ENCODE measurements at regions not wholly inside any gene's neighbourhood (a gene's known extent, or its start where the extent isn't known, plus 50 kb on each side); places are given as distances from the start of the nearest gene placed in this dataset.

DNA sequence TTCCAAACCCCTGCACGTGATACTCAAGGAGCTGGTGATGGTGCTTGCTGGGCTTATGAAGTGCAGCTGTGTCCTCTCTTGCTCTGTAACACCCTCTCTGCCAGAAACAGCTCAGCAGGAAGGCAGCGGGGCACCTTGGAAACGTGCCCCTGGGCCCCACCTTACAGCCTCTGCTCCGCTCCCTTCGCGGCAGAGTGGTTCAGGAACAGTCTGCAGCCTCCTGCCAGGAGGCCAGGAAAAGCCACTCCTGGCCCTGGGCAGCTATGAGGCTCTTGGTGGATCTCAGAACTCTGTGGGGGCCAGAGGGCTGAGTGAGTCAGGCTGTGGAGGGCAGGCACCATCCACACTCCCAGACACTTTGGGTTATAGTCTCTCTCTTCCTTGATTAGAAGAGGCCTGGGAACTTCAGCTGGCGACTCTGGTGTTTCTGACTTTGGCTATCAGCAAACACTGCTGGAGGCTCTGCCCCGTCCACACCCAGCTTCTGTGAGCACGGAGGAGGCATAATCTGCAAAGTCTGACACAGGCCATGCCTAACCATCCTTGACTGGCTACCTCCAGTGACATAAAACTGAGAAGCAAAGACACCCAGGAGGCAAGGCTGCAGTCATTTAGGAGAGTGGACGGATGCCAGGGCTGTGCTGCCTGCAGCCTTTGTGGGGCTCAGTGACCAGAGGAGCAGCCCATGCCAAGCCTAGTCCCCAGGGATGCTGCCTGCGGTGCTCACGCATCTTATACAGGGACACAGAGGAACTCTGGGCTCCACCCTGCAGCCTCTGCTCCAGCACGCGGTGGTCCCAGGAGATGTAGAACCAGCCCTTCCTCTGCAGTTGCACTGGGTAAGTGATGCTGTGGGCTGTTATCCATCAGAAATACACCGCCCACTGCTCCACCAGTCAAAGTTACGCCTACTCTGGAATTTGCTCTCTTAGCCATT is 65.3 kb downstream of the METRNL start:
- no peak for DNase-seq (ENCODE audit: low spot score)

GRCh38 chr17:83145358-83145738 is 65.9 kb downstream of the METRNL start:
- DNase-seq (ENCODE audit: low spot score): no peak

DNA sequence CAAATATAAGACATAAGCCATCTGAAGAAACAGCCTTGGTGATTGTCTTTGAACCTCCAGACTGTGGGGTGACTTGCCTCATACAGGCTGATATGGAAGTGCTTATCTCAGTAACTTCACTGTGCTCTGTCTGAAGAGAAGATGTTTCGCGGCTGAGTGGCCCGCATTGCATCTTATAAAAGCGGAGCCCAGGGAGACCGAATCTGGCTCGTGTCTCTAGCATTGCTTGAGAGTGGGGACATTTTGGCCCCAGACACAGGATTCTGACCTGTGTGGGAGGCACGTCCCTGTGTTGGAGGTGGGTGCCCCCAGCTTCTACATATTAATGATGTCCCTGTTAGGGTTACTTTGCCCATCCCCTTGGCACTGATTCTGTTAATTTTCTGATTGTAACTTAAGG is 66.4 kb downstream of the METRNL start:
- no peak for DNase-seq (ENCODE audit: low spot score)

GRCh38 chr17:83146347-83146746 is 66.9 kb downstream of the METRNL start:
- no peak for DNase-seq (ENCODE audit: low spot score)

DNA sequence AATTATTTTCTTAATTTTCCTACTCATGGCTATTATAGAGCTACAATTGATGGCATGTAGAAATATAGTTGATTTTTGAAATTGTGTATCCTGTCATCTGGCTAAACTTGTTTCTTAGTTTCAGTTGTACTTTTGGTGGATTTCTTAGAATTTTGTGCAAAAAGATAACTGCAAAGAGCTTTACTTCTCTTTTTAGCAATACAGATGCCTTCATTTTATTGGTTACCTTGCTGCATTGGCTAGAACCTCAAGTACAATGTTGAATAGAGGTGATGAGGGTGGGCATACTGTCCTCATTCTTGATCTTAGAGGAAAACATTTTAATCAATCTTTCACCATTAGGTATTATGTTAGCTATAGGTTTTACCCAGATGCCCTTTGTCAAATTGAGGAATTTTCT is 67.9 kb downstream of the METRNL start:
- DNase-seq (ENCODE audit: low spot score): no peak

DNA sequence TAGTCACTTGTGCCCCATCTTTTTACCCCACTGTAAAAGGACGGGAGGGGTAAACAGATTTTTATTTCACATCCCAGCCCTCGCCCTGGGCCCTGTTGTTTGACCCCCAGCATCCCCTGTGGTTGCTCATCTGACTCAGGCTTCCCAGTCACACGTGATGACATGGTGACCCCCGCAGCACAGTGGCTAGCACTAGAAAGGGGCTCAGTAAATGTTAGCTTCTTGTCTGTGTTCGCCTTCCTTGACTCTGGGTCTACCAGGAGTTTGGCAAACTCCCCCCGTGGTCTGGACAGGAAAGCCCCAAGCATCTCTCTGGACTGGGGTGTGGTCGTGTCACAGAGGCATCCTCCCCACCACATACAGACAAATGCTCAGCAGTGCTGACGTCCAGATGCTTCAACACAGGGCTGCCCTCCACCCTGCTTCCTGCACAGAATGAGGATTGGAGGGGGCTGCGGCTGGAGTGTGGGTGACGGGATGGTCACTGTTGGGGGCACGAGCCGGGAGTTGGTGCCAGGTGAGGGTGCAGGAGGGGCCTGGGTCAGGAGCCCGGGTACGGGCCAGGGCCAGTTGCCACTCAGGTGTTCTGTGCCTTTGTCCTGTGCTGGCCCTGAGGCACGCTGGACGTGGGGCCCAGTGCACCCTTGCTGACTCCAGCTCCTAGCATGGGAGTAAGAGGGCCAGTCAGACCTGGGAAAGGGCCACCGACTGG is 69.1 kb downstream of the METRNL start:
- DNase-seq (ENCODE audit: low spot score): no peak

- DNase-seq (ENCODE audit: low spot score): no peak
Observed at GRCh38 chr17:83149029-83149725, 69.8 kb downstream of the METRNL start.

DNA sequence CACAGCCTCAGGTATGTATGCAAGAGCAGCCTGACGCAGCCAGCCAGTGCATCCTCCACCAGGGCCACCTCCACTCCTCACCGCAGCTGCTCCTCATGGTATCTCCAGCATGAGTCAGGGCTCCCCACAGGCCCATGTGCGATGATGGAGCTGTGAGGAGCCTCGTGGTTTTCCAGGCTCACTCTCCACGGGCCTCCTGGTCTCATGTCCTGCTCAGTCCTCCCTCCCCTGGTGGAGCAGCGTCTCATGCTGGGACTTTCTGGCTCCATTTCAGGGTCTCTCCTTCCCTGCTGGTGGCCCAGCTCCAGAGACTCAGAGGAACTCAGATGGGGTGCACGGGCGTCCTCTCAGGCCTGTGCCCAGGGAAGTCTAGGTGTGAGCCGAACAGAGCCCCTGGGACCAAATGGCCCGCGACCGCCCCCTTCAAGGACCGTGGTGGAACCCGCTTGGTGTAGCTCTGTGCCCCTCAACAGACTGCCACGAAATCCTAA is 70.4 kb downstream of the METRNL start:
- DNase-seq (ENCODE audit: low spot score): no peak

- DNase-seq (ENCODE audit: low spot score): no peak
Observed at GRCh38 chr17:83150369-83151055, 71.1 kb downstream of the METRNL start.

GRCh38 chr17:83151056-83151441 is 71.6 kb downstream of the METRNL start:
- DNase-seq (ENCODE audit: low spot score): no peak

- DNase-seq (ENCODE audit: low spot score): peak; percentile 17
Observed at GRCh38 chr17:83151442-83152226, 72.2 kb downstream of the METRNL start.

DNA sequence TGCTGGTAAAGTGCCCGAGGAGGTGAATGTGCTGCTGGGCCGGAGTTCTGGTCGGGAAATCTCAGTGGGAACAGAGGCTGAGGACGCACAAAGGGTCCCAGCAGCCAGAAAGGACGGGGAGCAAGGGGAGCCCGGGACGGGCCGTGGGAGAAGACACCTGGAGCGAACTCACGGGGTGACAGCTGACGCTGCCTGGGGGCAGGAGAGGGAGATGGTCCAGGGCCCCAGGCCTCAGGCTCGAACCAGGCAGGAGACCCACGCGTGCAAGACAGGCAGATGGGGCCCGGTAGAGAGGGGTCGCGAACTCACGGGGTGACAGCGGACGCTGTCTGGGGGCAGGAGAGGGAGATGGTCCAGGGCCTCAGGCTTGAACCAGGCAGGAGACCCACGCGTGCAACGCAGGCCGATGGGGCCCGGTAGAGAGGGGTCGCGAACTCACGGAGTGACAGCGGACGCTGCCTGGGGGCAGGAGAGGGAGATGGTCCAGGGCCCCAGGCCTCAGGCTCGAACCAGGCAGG is 72.9 kb downstream of the METRNL start:
- DNase-seq (ENCODE audit: low spot score): no peak

GRCh38 chr17:83152745-83153611 is 73.6 kb downstream of the METRNL start:
- DNase-seq (ENCODE audit: low spot score): no peak

GRCh38 chr17:83153681-83154310 is 74.4 kb downstream of the METRNL start:
- no peak for DNase-seq (ENCODE audit: low spot score)

- DNase-seq (ENCODE audit: low spot score): no peak
Observed at GRCh38 chr17:83154311-83155127, 75.1 kb downstream of the METRNL start.

GRCh38 chr17:83155128-83156121 is 76.0 kb downstream of the METRNL start:
- no peak for DNase-seq (ENCODE audit: low spot score)

GRCh38 chr17:83156408-83156807 is 77.0 kb downstream of the METRNL start:
- DNase-seq (ENCODE audit: low spot score): no peak

All from COLO829 (cell line).